NCI-H1105 (cell line): ENCODE measurements at regions not wholly inside any gene's neighbourhood (a gene's known extent, or its start where the extent isn't known, plus 50 kb on each side); places are given as distances from the start of the nearest gene placed in this dataset.

ENCODE experiments used
- DNase-seq: peaks from one replicate; lab custom pipeline; 2025; lab: John Stamatoyannopoulos, UW

- no peak for DNase-seq
Observed at GRCh38 chr1:182122256-182122912, 60.9 kb upstream of the ZNF648 start.

DNA sequence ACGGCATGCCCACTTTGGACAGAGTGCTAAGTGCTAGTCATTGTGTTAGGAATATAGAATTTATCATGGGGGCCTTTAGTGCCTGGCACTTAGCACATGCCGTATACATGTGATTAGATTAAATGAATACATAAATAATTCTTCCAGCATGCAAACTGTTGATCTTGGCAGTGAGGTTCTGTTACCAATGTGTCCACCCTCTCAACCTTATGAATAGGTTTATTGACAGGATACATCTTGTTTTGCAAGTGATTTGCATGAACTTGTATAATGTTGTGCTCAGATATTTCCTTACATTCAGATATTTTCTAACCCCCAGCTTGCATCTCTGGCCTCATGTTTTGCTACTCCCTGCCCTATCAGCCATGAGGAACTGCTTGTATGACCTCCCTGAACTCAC, 60.3 kb upstream of the ZNF648 start:
- no peak for DNase-seq

GRCh38 chr1:182120411-182121258, 59.1 kb upstream of the ZNF648 start:
- DNase-seq = no peak

DNA sequence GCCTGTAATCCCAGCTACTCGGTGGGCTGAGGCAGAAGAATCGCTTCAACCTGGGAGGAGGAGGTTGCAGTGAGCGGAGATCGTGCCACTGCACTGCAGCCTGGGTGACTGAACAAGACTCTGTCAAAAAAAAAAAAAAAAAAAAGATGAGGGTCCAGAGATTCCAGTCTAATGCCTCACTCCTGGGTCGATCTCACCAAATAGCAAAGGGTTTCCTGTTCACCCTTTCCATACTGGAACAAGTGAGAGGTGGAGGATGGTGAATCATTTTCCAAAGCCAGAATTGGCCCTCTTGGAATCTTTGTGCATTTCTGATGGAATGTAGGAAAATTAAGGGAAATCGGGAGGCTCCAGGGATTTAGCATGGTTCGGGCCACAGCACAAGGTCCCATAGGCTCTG, 58.1 kb upstream of the ZNF648 start:
- DNase-seq = no peak

DNA sequence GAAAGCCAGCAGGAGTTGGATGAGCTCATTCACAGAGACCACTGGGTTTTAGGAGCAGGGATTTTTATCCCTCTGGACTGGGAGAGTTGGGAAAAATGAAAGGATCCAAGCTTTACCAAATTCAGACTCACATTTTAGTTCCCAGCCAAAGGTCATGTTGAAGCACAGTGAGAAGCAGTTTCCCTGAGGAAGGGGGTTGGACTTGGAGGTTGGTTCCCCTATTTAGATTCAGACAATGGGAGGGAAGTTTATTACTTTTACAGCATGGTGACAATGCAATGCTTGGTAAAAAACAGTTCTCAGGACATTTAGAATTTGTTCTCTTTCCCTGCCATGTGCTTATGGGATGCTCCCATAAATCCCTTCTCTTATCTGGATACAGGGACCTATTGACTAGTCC, 57.3 kb upstream of the ZNF648 start:
- no peak for DNase-seq

DNA sequence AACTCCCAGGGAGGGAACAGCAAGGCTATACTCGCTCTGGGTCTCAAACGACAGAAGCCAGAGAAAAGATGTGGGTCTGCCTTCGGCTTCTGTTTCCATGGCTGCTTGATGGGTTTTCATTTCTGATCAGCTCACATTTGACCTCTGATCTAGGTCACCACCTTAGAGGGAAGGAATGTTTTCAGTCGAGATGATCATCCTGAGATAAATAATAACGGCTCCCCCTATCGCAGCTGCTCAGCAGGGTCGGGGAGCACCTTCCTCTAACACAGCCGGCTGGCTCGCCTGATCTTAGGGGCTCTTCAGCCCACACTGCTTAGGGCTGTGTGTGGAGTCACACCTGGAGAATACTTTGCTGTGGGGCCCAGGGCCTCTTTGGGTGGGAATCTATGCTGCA, 53.1 kb upstream of the ZNF648 start:
- DNase-seq = no peak

GRCh38 chr1:182113879-182114626, 52.5 kb upstream of the ZNF648 start:
- no peak for DNase-seq

- DNase-seq = peak; percentile 73
Observed at GRCh38 chr1:182111496-182111895, 50.0 kb upstream of the ZNF648 start.
